NCI-H2227 treated with DMSO at 0.1 percent for 48 hours (cell line): ENCODE measurements at regions not wholly inside any gene's neighbourhood (a gene's known extent, or its start where the extent isn't known, plus 50 kb on each side); places are given as distances from the start of the nearest gene placed in this dataset.
A peak's percentile ranks its signal among the peaks of the same experiment; 100 is the strongest.
"Not testable (repeated sequence)": the region's sequence is repeated elsewhere in the genome, so short reads cannot be mapped to it uniquely, and the experiment has no call there.

Source experiments
- DNase-seq: peaks from one replicate; lab custom pipeline; 2025; lab: John Stamatoyannopoulos, UW

GRCh38 chr1:214980921-214981320, 101.6 kb upstream of the KCNK2 start:
- DNase-seq, result no peak

DNA sequence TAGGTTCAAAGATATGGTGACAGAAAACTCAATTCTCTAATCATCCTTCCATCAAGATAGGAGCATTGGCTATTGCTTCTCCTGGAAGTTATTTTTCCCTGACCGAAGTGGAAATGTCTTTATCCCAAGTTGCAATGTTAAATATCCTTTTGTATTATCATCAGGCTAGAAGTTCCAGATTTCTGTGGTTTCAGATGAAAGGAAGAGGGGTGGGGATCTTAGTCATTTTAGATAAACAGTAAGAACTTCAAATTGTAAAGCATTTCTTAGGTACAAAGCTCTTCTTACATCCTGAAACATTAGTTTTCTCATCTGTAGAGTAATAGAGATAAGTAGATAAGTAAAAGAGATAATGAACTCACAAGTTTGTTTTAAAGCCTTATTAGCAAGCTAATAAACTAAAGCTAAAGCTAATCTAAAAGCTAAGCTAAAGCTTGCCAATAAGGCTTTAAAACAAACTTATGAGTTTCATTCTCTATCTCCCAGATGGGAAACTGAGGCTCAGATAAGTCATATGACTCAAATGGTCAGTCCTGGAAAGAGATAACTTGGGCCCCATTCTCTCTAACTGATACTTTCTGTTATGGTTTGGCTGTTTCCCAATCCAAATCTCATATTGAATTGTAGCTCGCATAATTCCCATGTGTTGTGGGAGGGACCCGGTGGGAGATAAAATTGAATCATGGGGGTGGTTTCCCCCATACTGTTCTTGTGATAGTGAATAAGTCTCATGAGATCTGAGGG, 99.2 kb upstream of the KCNK2 start:
- DNase-seq, result no peak

- no peak for DNase-seq
Observed at GRCh38 chr1:214989341-214989740, 93.2 kb upstream of the KCNK2 start.

- DNase-seq, result no peak
Observed at GRCh38 chr1:214990619-214991018, 91.9 kb upstream of the KCNK2 start.

GRCh38 chr1:214991691-214992315, 90.7 kb upstream of the KCNK2 start:
- DNase-seq, result no peak

DNA sequence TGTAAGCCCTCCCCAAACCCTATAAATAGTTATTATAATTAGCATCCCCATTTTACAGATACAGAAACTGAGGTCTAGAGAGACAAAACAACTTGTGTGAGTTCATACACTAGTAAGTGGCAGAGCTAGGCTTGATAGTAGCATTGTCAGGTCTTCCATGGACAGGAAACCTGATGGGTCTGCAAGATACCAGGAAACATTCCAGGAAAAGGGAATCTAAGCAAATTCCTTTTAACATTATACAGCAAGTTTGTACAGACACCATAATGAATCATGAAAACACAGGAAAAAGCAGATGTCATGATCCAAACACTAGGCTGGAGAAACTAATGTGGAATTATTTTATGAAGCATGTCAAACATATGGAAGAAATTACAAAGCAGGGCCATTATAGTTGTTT, 89.1 kb upstream of the KCNK2 start:
- DNase-seq, result no peak

DNA sequence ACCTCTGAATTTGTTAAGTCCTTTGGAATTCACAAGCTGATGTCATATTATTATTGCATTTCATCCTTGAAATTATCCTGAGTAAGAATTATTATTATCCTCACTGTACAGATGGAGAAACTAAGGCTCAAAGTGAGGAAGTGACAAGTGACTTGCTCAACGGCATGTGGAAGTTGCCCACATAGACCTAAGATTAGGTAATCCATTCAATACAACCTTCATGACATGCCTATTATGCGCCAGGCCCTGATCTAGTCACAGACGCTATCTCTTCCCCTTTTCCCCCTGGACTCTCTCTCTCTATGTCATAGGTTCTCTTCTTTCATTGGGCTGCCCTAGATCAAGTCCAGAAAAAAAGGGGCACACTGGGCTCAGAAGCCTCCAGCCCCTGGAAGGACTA, 84.9 kb upstream of the KCNK2 start:
- DNase-seq, result no peak

- DNase-seq, result no peak
Observed at GRCh38 chr1:215001419-215002021, 81.0 kb upstream of the KCNK2 start.

- no peak for DNase-seq
Observed at GRCh38 chr1:215002471-215002870, 80.1 kb upstream of the KCNK2 start.

GRCh38 chr1:215003686-215004085, 78.9 kb upstream of the KCNK2 start:
- no peak for DNase-seq

GRCh38 chr1:215004121-215004827, 78.3 kb upstream of the KCNK2 start:
- DNase-seq, result peak; percentile 83

DNA sequence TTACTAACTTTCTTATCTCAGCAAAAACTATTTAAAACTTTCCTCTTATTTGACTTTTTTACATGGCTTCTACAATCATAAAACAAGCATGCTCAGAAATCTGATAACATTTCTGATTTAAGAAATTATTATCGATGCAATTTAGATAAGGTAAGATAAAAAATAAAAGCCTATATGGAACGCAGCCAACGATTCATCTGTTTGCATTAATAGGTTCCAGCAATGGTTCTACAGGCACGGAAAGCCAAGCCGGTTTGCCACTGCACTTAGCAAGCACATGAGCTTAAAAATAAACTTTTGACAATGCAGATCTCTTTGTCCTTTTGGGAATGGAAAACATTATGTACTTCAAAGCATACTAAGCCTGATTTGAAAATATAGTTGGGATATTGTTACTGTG, 77.5 kb upstream of the KCNK2 start:
- DNase-seq, result no peak

DNA sequence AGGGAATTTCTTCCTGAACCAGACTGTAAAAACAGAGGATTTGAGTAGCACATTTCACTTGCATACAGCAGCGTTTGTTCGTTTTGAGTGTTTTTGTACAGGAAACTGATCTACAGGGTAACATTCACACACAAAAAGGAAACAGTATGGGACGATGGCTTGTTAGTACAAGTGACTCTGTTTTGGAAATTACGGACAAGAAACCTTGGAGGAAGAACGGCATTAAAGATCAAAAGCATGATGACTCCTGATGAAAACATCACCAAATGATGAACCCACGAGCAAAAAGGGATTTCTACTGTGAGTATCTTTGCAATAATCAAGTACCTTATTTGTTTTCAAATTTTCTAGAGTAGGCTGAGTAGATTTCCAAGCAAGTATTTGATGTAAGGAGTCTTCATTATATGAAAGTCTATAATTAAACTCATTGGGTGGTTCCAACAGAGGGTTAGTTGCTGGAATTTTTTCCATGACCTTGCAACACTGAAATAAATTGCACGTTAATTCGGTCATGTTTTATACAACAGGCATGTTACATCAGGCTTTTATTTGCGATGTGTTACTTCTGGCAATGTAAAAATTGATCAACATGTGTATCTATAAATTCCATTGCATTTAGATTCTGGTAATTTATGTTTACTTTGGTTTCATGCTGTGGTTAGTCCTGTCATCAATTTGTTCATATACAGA, 76.7 kb upstream of the KCNK2 start:
- no peak for DNase-seq

DNA sequence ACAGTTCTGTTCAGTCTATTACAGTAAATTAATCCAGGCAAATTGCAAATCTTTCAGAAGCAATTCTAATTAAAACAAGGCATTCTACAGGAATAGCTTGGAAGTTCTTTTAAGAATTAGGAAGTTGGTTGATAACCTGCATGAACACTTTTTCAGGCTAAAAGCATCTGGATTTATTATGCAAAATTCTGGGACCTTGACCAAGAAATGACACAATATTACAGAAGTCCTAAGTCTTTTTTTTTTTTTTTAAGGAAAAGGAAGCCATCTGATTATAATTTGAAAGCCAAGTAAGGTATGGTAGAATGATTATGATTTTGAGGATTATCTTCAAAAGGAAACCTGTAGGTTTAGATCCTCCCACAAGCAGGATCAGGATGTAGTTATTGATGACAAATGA, 74.7 kb upstream of the KCNK2 start:
- DNase-seq, result no peak

GRCh38 chr1:215018555-215018954, 64.0 kb upstream of the KCNK2 start:
- no peak for DNase-seq

DNA sequence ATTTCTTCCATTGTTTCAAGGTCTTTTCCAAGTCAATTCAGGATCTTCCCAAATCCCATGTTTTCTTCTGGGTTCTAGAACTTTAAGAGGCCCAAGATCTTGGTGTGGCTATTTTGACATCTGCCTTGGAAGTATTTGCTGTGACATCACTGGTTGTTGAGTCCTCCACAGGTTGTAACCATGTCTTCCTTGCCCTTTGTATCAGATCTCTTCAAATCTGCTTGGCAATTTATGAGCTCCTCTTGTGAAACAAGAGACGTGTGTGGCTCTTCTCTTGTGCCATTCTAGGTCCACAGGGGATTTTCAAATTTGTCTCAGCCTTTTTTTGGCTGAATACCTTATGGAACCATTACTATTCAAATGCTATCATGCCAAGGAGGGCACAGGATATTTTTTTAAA, 60.3 kb upstream of the KCNK2 start:
- no peak for DNase-seq

GRCh38 chr1:215022741-215023141, 59.8 kb upstream of the KCNK2 start:
- no peak for DNase-seq

GRCh38 chr1:215023155-215023832, 59.2 kb upstream of the KCNK2 start:
- no peak for DNase-seq

DNA sequence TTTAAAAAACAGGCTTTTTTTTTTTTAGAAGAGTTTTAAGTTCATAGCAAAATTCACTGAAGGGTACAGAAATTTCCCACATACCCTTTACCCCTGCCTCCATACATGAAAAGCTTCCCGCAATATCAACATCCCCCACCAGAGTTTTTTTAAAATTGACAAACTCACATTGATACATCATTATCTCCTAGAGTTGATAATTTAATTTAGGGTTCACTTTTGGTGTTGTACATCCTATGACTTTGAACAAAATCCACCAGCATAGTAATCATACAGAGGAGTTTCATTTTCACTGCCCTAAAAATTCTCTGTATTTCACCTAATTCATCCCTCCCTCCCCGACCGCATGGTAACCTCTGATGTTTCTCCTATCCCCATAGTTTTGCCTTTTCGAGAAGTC, 53.6 kb upstream of the KCNK2 start:
- DNase-seq, result no peak

DNA sequence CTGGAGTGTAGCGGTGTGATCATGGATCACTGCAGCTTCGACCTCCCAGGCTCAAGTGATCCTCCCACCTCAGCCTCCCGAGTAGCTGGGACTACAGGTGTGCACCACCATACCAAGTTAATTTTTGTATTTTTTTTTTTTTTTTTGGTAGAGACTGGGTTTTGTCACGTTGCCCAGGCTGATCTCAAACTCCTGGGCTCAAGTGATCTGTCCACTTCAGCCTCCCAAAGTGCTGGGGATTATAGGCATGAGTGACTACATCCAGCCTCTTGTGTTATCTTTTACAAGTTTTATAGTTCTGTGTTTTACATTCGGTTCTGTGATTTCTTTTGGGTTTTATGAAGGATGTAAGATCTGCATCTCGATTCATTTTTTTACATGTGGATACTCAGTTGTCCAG, 52.0 kb upstream of the KCNK2 start:
- not testable (repeated sequence) for DNase-seq

DNA sequence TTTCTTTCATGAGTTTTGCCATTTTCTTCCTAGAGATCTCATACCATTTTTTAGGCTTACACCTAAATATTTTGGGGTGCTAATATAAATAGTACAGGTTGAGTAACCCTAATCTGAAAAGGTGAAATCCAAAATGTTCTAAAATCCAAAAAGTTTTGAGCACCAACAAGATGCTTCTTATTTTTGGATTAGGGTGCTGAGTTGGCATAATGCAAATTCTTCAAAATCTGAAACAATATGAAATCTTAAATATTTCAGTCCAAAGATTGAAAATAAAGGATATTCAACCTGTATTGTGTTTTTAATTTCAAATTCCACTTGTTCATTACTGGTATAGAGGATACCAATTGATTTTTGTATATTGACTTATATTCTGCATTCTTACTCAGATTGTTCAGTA, 51.1 kb upstream of the KCNK2 start:
- no peak for DNase-seq
